ENCODE measurements at regions not wholly inside any gene's neighbourhood (a gene's known extent, or its start where the extent isn't known, plus 50 kb on each side); places are given as distances from the start of the nearest gene placed in this dataset.

GRCh38 chr5:10106285-10106684 lies 143.4 kb downstream of the ATPSCKMT start:
- Histone ChIP-seq H4K8ac (replicated peaks; ENCODE audit: insufficient read length, low read depth, low read length) (no peak overlapping the region), H4K5ac (ENCODE audit: insufficient read length, low read depth, low read length) (no peak overlapping the region), H3K56ac (ENCODE audit: insufficient read length, low read depth, low read length) (no peak overlapping the region), H2AFZ (ENCODE audit: low read length) (no peak overlapping the region), H3K14ac (ENCODE audit: insufficient read depth, low read length) (no peak overlapping the region), H2BK5ac (ENCODE audit: insufficient read length, low read length) (no peak overlapping the region), H3K4me2 (ENCODE audit: insufficient read depth, insufficient read length, low read length) (no peak overlapping the region), H3K27ac (ENCODE audit: insufficient read length, low read depth, low read length) (no peak overlapping the region), H3K4me1 (ENCODE audit: insufficient read depth, low read length) (peaks cover 9% of the 10 kb centered on the region), H3T11ph (ENCODE audit: low read length) (no peak overlapping the region), H3K79me2 (ENCODE audit: insufficient read depth, low read length) (no peaks in the 10 kb centered on the region), H3K4ac (ENCODE audit: low read depth, low read length) (no peak overlapping the region), H2AK5ac (ENCODE audit: insufficient read length, low read length) (no peak overlapping the region), H3K23me2 (ENCODE audit: insufficient read length, low read depth, low read length, poor library complexity, severe bottlenecking) (no peaks in the 10 kb centered on the region), H3K9ac (ENCODE audit: extremely low read depth, insufficient read length, low read length) (no peak overlapping the region), H2BK15ac (ENCODE audit: low read depth, low read length) (no peak overlapping the region), H3K79me1 (ENCODE audit: insufficient read depth, low read depth, low read length, poor library complexity, severe bottlenecking) (no peaks in the 10 kb centered on the region), H3K27me3 (ENCODE audit: insufficient read depth, low read length) (no peaks in the 10 kb centered on the region), H2BK12ac (ENCODE audit: insufficient read length, low read depth, low read length) (no peak overlapping the region), H4K91ac (ENCODE audit: insufficient read length, low read depth, low read length) (no peak overlapping the region), H4K20me1 (ENCODE audit: control insufficient read depth, insufficient read depth, insufficient read length) (no peaks in the 10 kb centered on the region), H3K18ac (ENCODE audit: insufficient read length, low read depth, low read length) (no peak overlapping the region), H2BK20ac (ENCODE audit: low read depth, low read length, poor library complexity, severe bottlenecking) (no peak overlapping the region), H3K9me3 (ENCODE audit: control insufficient read depth, low read depth, low read length) (no peaks in the 10 kb centered on the region), H3K23ac (ENCODE audit: insufficient read length, low read depth, low read length) (no peak overlapping the region), H2BK120ac (ENCODE audit: low read depth, low read length, poor library complexity, severe bottlenecking) (no peak overlapping the region)
- no peak for DNase-seq
- Mint-ChIP-seq H3K27me3 (ENCODE audit: low read depth) (peaks cover 8% of the 10 kb centered on the region), H3K27ac (no peak overlapping the region), H3K36me3 (ENCODE audit: insufficient read depth in 1 of 3, low read depth in 3 of 3) (peaks cover 3 to 12% (median 12%) of the 10 kb centered on the region in 3 experiments; a peak in 6 of 7 replicates), H3K9me3 (peaks cover 9 to 10% of the 10 kb centered on the region in 2 experiments; a peak in 4 of 5 replicates), H3K4me3 (no peak overlapping the region), H3K4me1 (peaks cover 38 to 43% of the 10 kb centered on the region in 2 experiments)
- TF ChIP-seq CTCF (conservative IDR thresholded peaks at IDR 0.05): no peak
- WGBS (ENCODE audit: extremely low coverage, insufficient read length, low lambda C conversion rate): no CpG with 5 or more reads among the region's 2 CpGs
